ENCODE measurements at regions not wholly inside any gene's neighbourhood (a gene's known extent, or its start where the extent isn't known, plus 50 kb on each side); places are given as distances from the start of the nearest gene placed in this dataset.

DNA sequence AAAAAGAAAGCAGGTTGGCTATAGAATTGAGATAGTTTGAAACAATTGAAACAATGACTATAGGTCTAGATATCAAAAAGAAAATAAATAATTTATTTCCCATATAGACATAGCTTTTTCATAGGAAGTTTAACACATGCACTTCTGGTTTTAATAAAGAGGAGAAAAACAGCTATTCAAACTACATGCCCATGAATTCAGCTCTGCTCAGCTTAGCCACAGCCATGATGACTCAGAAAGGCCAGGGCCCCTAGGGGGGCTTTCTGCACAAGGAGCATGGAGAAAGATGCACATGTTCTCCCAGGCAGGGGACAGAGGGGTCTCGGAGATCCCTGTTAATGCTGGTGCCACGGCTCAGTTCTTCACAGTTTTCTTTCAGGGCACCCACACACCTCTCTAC lies 114.0 kb downstream of the GALC start:
- Histone ChIP-seq H3K36me3 (ENCODE audit: insufficient read depth) (no peaks in the 10 kb centered on the region), H3K4me2 (no peak overlapping the region), H3K4me3 (no peak overlapping the region), H3K79me2 (replicated peaks; ENCODE audit: insufficient read depth) (no peaks in the 10 kb centered on the region), H3K27ac (ENCODE audit: low read depth) (no peak overlapping the region), H3K27me3 (ENCODE audit: insufficient read depth) (no peaks in the 10 kb centered on the region), H3F3A (replicated peaks; ENCODE audit: low read depth) (no peaks in the 10 kb centered on the region), H3K4me1 (ENCODE audit: insufficient read depth) (no peaks in the 10 kb centered on the region), H2AFZ (no peak overlapping the region), H4K20me1 (replicated peaks; ENCODE audit: insufficient read depth) (no peaks in the 10 kb centered on the region), H3K9me2 (ENCODE audit: insufficient read depth) (no peaks in the 10 kb centered on the region)
- TF ChIP-seq POLR2AphosphoS5 (IDR thresholded peaks at IDR 0.05; ENCODE audit: low read depth) (no peak), NANOG (IDR thresholded peaks at IDR 0.05; ENCODE audit: borderline replicate concordance) (no peak), CTCF (conservative IDR thresholded peaks at IDR 0.05; ENCODE audit: low read depth in 2 of 2) (no peak), ZNF331 (CRISPR knock-in tag; IDR thresholded peaks at IDR 0.05; ENCODE audit: low read depth) (no peak), CREB1 (CRISPR knock-in tag; IDR thresholded peaks at IDR 0.05; ENCODE audit: low read depth) (no peak), JUNB (IDR thresholded peaks at IDR 0.05; ENCODE audit: unreplicated experiment) (no peak), REST (IDR thresholded peaks at IDR 0.05; ENCODE audit: unreplicated experiment) (no peak), EZH2 (IDR thresholded peaks at IDR 0.05; ENCODE audit: low read depth, unreplicated experiment) (no peak), ZNF114 (CRISPR knock-in tag; IDR thresholded peaks at IDR 0.05) (no peak), ZNF462 (CRISPR knock-in tag; IDR thresholded peaks at IDR 0.05) (no peak), STAT1 (IDR thresholded peaks at IDR 0.05; ENCODE audit: unreplicated experiment) (no peak), EZH2phosphoT487 (IDR thresholded peaks at IDR 0.05; ENCODE audit: unreplicated experiment) (no peak)
- TF ChIP-seq, protein P1, sequence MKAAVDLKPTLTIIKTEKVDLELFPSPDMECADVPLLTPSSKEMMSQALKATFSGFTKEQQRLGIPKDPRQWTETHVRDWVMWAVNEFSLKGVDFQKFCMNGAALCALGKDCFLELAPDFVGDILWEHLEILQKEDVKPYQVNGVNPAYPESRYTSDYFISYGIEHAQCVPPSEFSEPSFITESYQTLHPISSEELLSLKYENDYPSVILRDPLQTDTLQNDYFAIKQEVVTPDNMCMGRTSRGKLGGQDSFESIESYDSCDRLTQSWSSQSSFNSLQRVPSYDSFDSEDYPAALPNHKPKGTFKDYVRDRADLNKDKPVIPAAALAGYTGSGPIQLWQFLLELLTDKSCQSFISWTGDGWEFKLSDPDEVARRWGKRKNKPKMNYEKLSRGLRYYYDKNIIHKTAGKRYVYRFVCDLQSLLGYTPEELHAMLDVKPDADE (IDR thresholded peaks at IDR 0.05) = no peak
- Mint-ChIP-seq H3K4me1 (peaks cover 7% of the 10 kb centered on the region; the same call in 2 of the 3 replicates), H3K36me3 (ENCODE audit: low read depth) (no peaks in the 10 kb centered on the region; the same call in 2 of the 3 replicates), H3K27me3 (ENCODE audit: insufficient read depth, low read depth, poor library complexity) (no peaks in the 10 kb centered on the region), H3K4me3 (no peak overlapping the region), H3K27ac (no peak overlapping the region), H3K9me3 (no peaks in the 10 kb centered on the region)
- DNase-seq (ENCODE audit: low spot score) (no peak), ATAC-seq (no peak)

Data from GM23338 (cell line).